Right atrium auricular region (tissue), 2 donors: ENCODE measurements at regions not wholly inside any gene's neighbourhood (a gene's known extent, or its start where the extent isn't known, plus 50 kb on each side); places are given as distances from the start of the nearest gene placed in this dataset.
A peak's percentile ranks its signal among the peaks of the same experiment; 100 is the strongest.

Experiments used
- DNase-seq: peaks from one replicate; pipeline ENCODE4 v3.0.0-alpha.2; 2019; ENCODE audit warnings: low spot score
- H3K27ac ChIP-seq, 2 donors: fragments of 200-600 bp; sonication (generic); 1 replicate in 1 of 2; 2 replicates in 1 of 2; pipeline ENCODE4 v1.5.1; 2016 to 2019
- H3K27me3 ChIP-seq, 2 donors: fragments of 200-600 bp; sonication (generic); one replicate each; pipeline versions ENCODE4 v1.5.1 to v1.6.0; 2017 to 2019
- H3K36me3 ChIP-seq: fragments of 200-600 bp; sonication (generic); one replicate; pipeline ENCODE4 v1.5.1; 2016
- H3K4me1 ChIP-seq, 2 donors: fragments of 200-600 bp; sonication (generic); one replicate each; pipeline versions ENCODE4 v1.5.1 to v1.6.0; 2017 to 2019
- H3K4me3 ChIP-seq, 2 donors: fragments of 200-600 bp; sonication (generic); 1 replicate in 1 of 2; 2 replicates in 1 of 2; pipeline ENCODE4 v1.5.1; 2017 to 2019; ENCODE audit warnings: mild to moderate bottlenecking in 1 of 2, moderate library complexity in 1 of 2
- H3K9me3 ChIP-seq, 2 donors: fragments of 200-600 bp; sonication (generic); one replicate each; pipeline ENCODE4 v1.5.1; 2019
- TF ChIP-seq, protein P1 (sequence below), 2 donors: fragments of 200-600 bp; sonication (generic); IDR thresholded peaks; one replicate each; pipeline ENCODE4 v1.5.1; 2019; ENCODE audit warnings: antibody characterized with exemption in 2 of 2

DNA sequence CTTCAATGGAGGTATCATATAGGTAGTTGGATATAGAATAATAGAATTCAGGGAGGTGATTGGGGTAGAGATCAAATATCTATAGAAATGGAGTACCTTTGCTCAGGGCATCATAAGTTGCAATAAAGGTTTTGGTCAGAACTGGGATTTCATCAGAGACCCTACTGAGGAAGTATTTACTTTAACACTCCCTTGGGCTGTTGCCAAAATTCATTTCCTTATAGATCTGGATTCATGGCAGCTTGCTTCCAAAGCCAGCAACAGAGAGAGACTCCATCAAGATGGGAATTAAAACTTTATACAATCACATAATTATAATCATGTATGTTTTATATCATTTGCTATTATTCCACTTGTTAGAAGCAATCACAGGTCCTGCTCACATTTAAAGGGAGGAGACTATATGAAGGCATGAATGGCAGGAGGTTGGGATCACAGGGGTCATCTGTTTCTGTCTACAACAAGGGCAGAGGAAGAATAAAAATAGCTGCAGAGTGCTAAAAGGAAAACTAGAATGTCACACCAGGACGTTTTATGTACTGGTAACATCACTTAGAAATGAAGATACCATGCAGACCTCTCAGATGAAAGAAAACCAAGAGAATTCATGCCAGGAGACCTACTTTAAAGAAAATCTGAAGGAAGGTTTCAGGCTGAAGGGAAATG, 902.1 kb upstream of the LCORL start:
- DNase-seq, result no peak
- TF ChIP-seq, protein P1, sequence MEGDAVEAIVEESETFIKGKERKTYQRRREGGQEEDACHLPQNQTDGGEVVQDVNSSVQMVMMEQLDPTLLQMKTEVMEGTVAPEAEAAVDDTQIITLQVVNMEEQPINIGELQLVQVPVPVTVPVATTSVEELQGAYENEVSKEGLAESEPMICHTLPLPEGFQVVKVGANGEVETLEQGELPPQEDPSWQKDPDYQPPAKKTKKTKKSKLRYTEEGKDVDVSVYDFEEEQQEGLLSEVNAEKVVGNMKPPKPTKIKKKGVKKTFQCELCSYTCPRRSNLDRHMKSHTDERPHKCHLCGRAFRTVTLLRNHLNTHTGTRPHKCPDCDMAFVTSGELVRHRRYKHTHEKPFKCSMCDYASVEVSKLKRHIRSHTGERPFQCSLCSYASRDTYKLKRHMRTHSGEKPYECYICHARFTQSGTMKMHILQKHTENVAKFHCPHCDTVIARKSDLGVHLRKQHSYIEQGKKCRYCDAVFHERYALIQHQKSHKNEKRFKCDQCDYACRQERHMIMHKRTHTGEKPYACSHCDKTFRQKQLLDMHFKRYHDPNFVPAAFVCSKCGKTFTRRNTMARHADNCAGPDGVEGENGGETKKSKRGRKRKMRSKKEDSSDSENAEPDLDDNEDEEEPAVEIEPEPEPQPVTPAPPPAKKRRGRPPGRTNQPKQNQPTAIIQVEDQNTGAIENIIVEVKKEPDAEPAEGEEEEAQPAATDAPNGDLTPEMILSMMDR (IDR thresholded peaks at IDR 0.05), result no peak
- H3K4me1 ChIP-seq, result peaks cover 0 to 3% of the 10 kb centered on the region in 2 donors
- H3K27me3 ChIP-seq, result no peaks in the 10 kb centered on the region
- H3K9me3 ChIP-seq, result peaks cover 0 to 20% of the 10 kb centered on the region in 2 donors
- H3K36me3 ChIP-seq, result no peaks in the 10 kb centered on the region
- no peak overlapping the region for H3K4me3 ChIP-seq
- H3K27ac ChIP-seq, result peak overlapping the region; percentile 26 to 29

DNA sequence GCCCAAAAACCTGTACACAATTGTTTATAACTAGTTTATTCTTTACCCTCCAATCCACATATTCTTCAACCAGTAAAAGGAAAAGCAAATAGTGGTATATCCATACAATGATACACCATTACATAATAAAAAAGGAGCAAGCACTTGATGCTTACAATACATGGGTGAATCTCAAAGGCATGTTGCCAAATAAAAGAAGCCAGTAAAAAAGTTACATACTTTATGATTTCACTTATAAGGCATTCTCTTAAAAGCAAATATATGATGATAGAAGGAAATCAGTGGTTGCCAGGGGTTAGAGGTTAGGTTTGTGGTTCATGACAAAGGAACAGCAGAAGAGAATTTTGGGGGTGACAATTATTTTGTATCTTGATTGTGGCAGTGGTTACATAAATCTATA, 896.1 kb upstream of the LCORL start:
- H3K36me3 ChIP-seq, result no peaks in the 10 kb centered on the region
- TF ChIP-seq, protein P1 (IDR thresholded peaks at IDR 0.05), result no peak
- H3K27me3 ChIP-seq, result no peaks in the 10 kb centered on the region
- no peak overlapping the region for H3K4me3 ChIP-seq
- H3K4me1 ChIP-seq, result no peaks in the 10 kb centered on the region
- DNase-seq, result no peak
- peaks cover 0 to 4% of the 10 kb centered on the region in 2 donors for H3K9me3 ChIP-seq
- no peak overlapping the region for H3K27ac ChIP-seq

DNA sequence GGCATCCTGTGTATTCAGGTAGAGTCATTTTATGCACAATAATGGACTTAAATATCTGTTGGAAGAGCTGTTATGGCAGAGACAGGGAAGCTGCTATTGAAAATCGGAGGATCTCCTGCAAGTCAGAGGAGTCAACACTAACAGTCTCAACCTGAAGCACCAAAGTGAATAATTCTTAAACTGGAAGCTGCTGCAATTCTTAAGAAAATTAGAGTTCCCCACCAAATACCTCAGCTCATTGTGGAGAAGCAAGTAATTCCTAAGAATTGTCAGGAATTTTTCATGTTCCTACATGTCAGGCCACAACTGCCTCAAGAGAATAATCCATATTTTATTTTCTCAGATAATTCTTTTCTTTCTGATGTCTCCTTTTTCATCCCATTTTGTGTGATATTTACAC, 892.6 kb upstream of the LCORL start:
- TF ChIP-seq, protein P1 (IDR thresholded peaks at IDR 0.05), result no peak
- H3K36me3 ChIP-seq, result no peaks in the 10 kb centered on the region
- no peaks in the 10 kb centered on the region for H3K4me1 ChIP-seq
- H3K27ac ChIP-seq, result no peak overlapping the region
- no peak for DNase-seq
- no peaks in the 10 kb centered on the region for H3K27me3 ChIP-seq
- peaks cover 0 to 10% of the 10 kb centered on the region in 2 donors for H3K9me3 ChIP-seq
- H3K4me3 ChIP-seq, result no peak overlapping the region

DNA sequence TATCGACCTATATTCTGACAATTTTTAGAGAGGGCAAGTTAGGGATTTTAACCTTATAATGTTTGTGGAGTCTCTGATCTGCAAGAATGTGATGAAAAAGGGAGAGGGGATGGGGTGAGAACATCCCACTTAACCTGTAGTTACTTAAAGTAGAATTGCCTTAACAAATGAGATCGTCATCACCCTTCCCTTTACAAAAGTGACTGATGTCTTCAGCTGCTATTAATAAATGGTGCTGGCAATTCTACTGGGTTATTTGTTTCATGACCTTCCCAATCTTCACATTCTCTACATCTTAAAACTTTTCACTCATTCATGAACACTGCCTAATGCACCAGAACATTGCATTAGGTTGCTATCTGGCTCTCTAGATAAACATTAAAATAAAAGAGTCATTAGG, 873.4 kb upstream of the LCORL start:
- Histone ChIP-seq H3K27me3 (no peaks in the 10 kb centered on the region), H3K9me3 (no peaks in the 10 kb centered on the region), H3K4me1 (no peaks in the 10 kb centered on the region), H3K27ac (no peak overlapping the region), H3K4me3 (no peak overlapping the region), H3K36me3 (no peaks in the 10 kb centered on the region)
- no peak for DNase-seq
- TF ChIP-seq, protein P1 (IDR thresholded peaks at IDR 0.05), result no peak

GRCh38 chr4:18882468-18882867, 860.9 kb upstream of the LCORL start:
- DNase-seq, result no peak

More at GRCh38 chr4:18882468-18882867, 860.9 kb upstream of the LCORL start:
- TF ChIP-seq, protein P1 (IDR thresholded peaks at IDR 0.05), result no peak
- H3K27me3 ChIP-seq, result no peaks in the 10 kb centered on the region
- no peak overlapping the region for H3K4me3 ChIP-seq
- H3K9me3 ChIP-seq, result no peaks in the 10 kb centered on the region
- H3K27ac ChIP-seq, result peak overlapping the region in 1 of 2 donors; percentile 25
- H3K36me3 ChIP-seq, result no peaks in the 10 kb centered on the region
- peaks cover 0 to 8% of the 10 kb centered on the region in 2 donors for H3K4me1 ChIP-seq
